Brain microvascular endothelial cell (primary cell): ENCODE measurements at regions not wholly inside any gene's neighbourhood (a gene's known extent, or its start where the extent isn't known, plus 50 kb on each side); places are given as distances from the start of the nearest gene placed in this dataset.

Source experiments
- DNase-seq: peaks from one replicate; pipeline ENCODE4 v3.0.0-alpha.2; 2020
- H3K27ac ChIP-seq: fragments of 250-450 bp; sonication (Bioruptor Pico); 2 replicates; pipeline ENCODE4 v1.5.1; 2020; ENCODE audit warnings: mild to moderate bottlenecking, moderate library complexity
- H3K27me3 ChIP-seq: fragments of 250-450 bp; sonication (Bioruptor Pico); replicated peaks from 2 replicates; pipeline ENCODE4 v1.5.1; 2020; ENCODE audit warnings: mild to moderate bottlenecking
- H3K36me3 ChIP-seq: fragments of 250-450 bp; sonication (Bioruptor Pico); replicated peaks from 2 replicates; pipeline ENCODE4 v1.5.1; 2020; ENCODE audit warnings: mild to moderate bottlenecking
- H3K4me3 ChIP-seq: 2 replicates; pipeline ENCODE4 v1.5.1; 2011; ENCODE audit warnings: low read depth, mild to moderate bottlenecking, control low read depth, low read length, moderate library complexity
- CTCF ChIP-seq: IDR thresholded peaks from 2 replicates; pipeline ENCODE4 v1.5.1; 2011; ENCODE audit warnings: low read depth, mild to moderate bottlenecking, moderate library complexity, low read length, control low read depth, inconsistent platforms; ENCODE audit errors: missing control alignments
- in situ Hi-C: cut with HindIII; loops from 2 replicates; pipeline ENCODE4 v1.10.0; 2017; ENCODE audit warnings: low sequenced_read_pairs, low pct_ligation_motif_present

- no peak overlapping the region for H3K27ac ChIP-seq
- H3K36me3 ChIP-seq: no peaks in the 10 kb centered on the region
- H3K27me3 ChIP-seq: no peaks in the 10 kb centered on the region
- in situ Hi-C loops: no loop called here
- no peak for DNase-seq
- H3K4me3 ChIP-seq: no peak overlapping the region
- TF ChIP-seq CTCF: no peak
These were observed 312.6 kb downstream of the HTR1B start for GRCh38 chr6:77150736-77151135.

- TF ChIP-seq CTCF: no peak
- no peak for DNase-seq
- in situ Hi-C loops: no loop called here
- Histone ChIP-seq H3K36me3 (no peaks in the 10 kb centered on the region), H3K27ac (no peak overlapping the region), H3K4me3 (no peak overlapping the region), H3K27me3 (no peaks in the 10 kb centered on the region)
These were observed 318.0 kb downstream of the HTR1B start for GRCh38 chr6:77145244-77145643.

GRCh38 chr6:77143659-77144447 lies 319.4 kb downstream of the HTR1B start:
- no peak for TF ChIP-seq CTCF
- DNase-seq: no peak
- no peak overlapping the region for H3K27ac ChIP-seq
- no peaks in the 10 kb centered on the region for H3K36me3 ChIP-seq
- no peaks in the 10 kb centered on the region for H3K27me3 ChIP-seq
- H3K4me3 ChIP-seq: no peak overlapping the region
- in situ Hi-C loops: no loop called here

GRCh38 chr6:77136086-77136485 lies 327.2 kb downstream of the HTR1B start:
- Histone ChIP-seq H3K27ac (no peak overlapping the region), H3K27me3 (no peaks in the 10 kb centered on the region), H3K4me3 (no peak overlapping the region), H3K36me3 (no peaks in the 10 kb centered on the region)
- in situ Hi-C loops: no loop called here
- DNase-seq: no peak
- TF ChIP-seq CTCF: no peak

GRCh38 chr6:77133031-77133430 lies 330.3 kb downstream of the HTR1B start:
- no peak for TF ChIP-seq CTCF
- Histone ChIP-seq H3K4me3 (no peak overlapping the region), H3K27me3 (no peaks in the 10 kb centered on the region), H3K36me3 (no peaks in the 10 kb centered on the region), H3K27ac (no peak overlapping the region)
- DNase-seq: no peak
- in situ Hi-C loops: no loop called here

- no peak for DNase-seq
- no peak overlapping the region for H3K27ac ChIP-seq
- in situ Hi-C loops: no loop called here
- H3K36me3 ChIP-seq: no peaks in the 10 kb centered on the region
- no peaks in the 10 kb centered on the region for H3K27me3 ChIP-seq
- no peak for TF ChIP-seq CTCF
- no peak overlapping the region for H3K4me3 ChIP-seq
These were observed 331.9 kb downstream of the HTR1B start for GRCh38 chr6:77131426-77131825.
